Activated T-cell treated with anti-CD3 and anti-CD28 coated beads, Interleukin-2, amount 50 U/mL, for 72 hours (primary cell): ENCODE measurements at regions not wholly inside any gene's neighbourhood (a gene's known extent, or its start where the extent isn't known, plus 50 kb on each side); places are given as distances from the start of the nearest gene placed in this dataset.

ENCODE experiments used
- ATAC-seq, 2 donors: fragments of 150-1000 bp; cut with Tn5 transposase; replicated peaks in 1 of 2; 2 replicates each; pipeline ENCODE4 v1.10.0; 2021; ENCODE audit warnings: moderate library complexity in 2 of 2, mild to moderate bottlenecking in 1 of 2
- DNase-seq, 2 donors: peaks; one replicate each; pipeline ENCODE4 v3.0.0; 2021 to 2022; ENCODE audit warnings: mixed read lengths in 1 of 2
- H3K27ac Mint-ChIP-seq: one replicate; pipeline ENCODE4 v1.8.0; 2022; ENCODE audit warnings: mild to moderate bottlenecking, moderate library complexity, mixed read lengths
- H3K27me3 Mint-ChIP-seq: one replicate; pipeline ENCODE4 v1.8.0; 2022; ENCODE audit warnings: low read depth, mixed read lengths
- H3K36me3 Mint-ChIP-seq, 2 donors: one replicate each; pipeline ENCODE4 v1.8.0; 2022; ENCODE audit warnings: mixed read lengths in 2 of 2, mild to moderate bottlenecking in 1 of 2; ENCODE audit not compliant: insufficient read depth in 2 of 2
- H3K4me1 Mint-ChIP-seq: one replicate; pipeline ENCODE4 v1.8.0; 2022; ENCODE audit warnings: low read depth, mixed read lengths
- H3K4me3 Mint-ChIP-seq, 2 donors: one replicate each; pipeline ENCODE4 v1.8.0; 2022; ENCODE audit warnings: mild to moderate bottlenecking in 2 of 2, mixed read lengths in 2 of 2, moderate library complexity in 2 of 2
- H3K9me3 Mint-ChIP-seq, 2 donors: one replicate each; pipeline ENCODE4 v1.8.0; 2022; ENCODE audit warnings: mixed read lengths in 2 of 2

- no peak overlapping the region for H3K27ac Mint-ChIP-seq
- H3K4me3 Mint-ChIP-seq = no peak overlapping the region
- no peaks in the 10 kb centered on the region for H3K9me3 Mint-ChIP-seq
- peaks cover 21% of the 10 kb centered on the region for H3K27me3 Mint-ChIP-seq
- ATAC-seq (no peak), DNase-seq (peak; percentile 27 to 45)
- H3K4me1 Mint-ChIP-seq = no peaks in the 10 kb centered on the region
- no peaks in the 10 kb centered on the region for H3K36me3 Mint-ChIP-seq
Observed at GRCh38 chr1:231091831-231092301, 51.8 kb upstream of the FAM89A start.

- no peaks in the 10 kb centered on the region for H3K4me1 Mint-ChIP-seq
Observed at GRCh38 chr1:231091415-231091814, 51.4 kb upstream of the FAM89A start.

More at GRCh38 chr1:231091415-231091814, 51.4 kb upstream of the FAM89A start:
- H3K4me3 Mint-ChIP-seq = no peak overlapping the region
- ATAC-seq (no peak), DNase-seq (no peak)
- H3K27ac Mint-ChIP-seq = no peak overlapping the region
- H3K9me3 Mint-ChIP-seq = no peaks in the 10 kb centered on the region
- peaks cover 21% of the 10 kb centered on the region for H3K27me3 Mint-ChIP-seq
- no peaks in the 10 kb centered on the region for H3K36me3 Mint-ChIP-seq
